CD4-positive, alpha-beta memory T cell (primary cell): ENCODE measurements at regions not wholly inside any gene's neighbourhood (a gene's known extent, or its start where the extent isn't known, plus 50 kb on each side); places are given as distances from the start of the nearest gene placed in this dataset.

ENCODE experiments used
- CTCF ChIA-PET: fragments of 350-600 bp; sonication (Branson Sonifier 250); formaldehyde crosslinking; loops from one replicate; lab custom pipeline; 2021; ENCODE audit warnings: inconsistent platforms; ENCODE audit not compliant: partially characterized antibody; lab: Charles Lee
- POLR2A ChIA-PET: fragments of 350-600 bp; sonication (Branson Sonifier 250); formaldehyde crosslinking; loops from one replicate; lab custom pipeline; 2021; ENCODE audit not compliant: partially characterized antibody; lab: Charles Lee
- DNase-seq, 5 donors: peaks; one replicate each; pipeline versions ENCODE4 v3.0.0 to v3.0.0-alpha.2; 2020 to 2022; ENCODE audit warnings: mixed read lengths in 1 of 5
- H3K27ac ChIP-seq: one replicate; pipeline ENCODE4 v1.7.0; 2013; ENCODE audit warnings: low read depth, low read length
- H3K27me3 ChIP-seq: 2 replicates; pipeline ENCODE4 v1.7.0; 2013; ENCODE audit warnings: mild to moderate bottlenecking, low read length, moderate library complexity; ENCODE audit not compliant: insufficient read depth
- H3K36me3 ChIP-seq: 2 replicates; pipeline ENCODE4 v1.7.0; 2013; ENCODE audit warnings: mild to moderate bottlenecking, low read length, moderate library complexity; ENCODE audit not compliant: insufficient read depth
- H3K4me1 ChIP-seq: 2 replicates; pipeline ENCODE4 v1.7.0; 2013; ENCODE audit warnings: mild to moderate bottlenecking, low read length, moderate library complexity; ENCODE audit not compliant: insufficient read depth
- H3K4me3 ChIP-seq, 2 donors: one replicate each; pipeline ENCODE4 v1.7.0; 2013; ENCODE audit warnings: low read length in 2 of 2, mild to moderate bottlenecking in 1 of 2
- H3K9me3 ChIP-seq, 2 donors: one replicate each; pipeline ENCODE4 v1.7.0; 2013; ENCODE audit warnings: low read length in 2 of 2, control low read depth in 1 of 2; ENCODE audit not compliant: control insufficient read depth in 1 of 2
- H3K27ac Mint-ChIP-seq, 7 donors: one replicate each; pipeline ENCODE4 v1.8.0; 2020 to 2021; ENCODE audit warnings: mixed read lengths in 7 of 7, mild to moderate bottlenecking in 6 of 7, inconsistent platforms in 3 of 7, moderate library complexity in 3 of 7
- H3K27me3 Mint-ChIP-seq, 2 donors: one replicate each; pipeline ENCODE4 v1.8.0; 2020 to 2021; ENCODE audit warnings: mixed read lengths in 2 of 2
- H3K36me3 Mint-ChIP-seq, 2 donors: one replicate each; pipeline ENCODE4 v1.8.0; 2020 to 2021; ENCODE audit warnings: mixed read lengths in 2 of 2, inconsistent platforms in 1 of 2, mild to moderate bottlenecking in 1 of 2
- H3K4me1 Mint-ChIP-seq, 4 donors: one replicate each; pipeline ENCODE4 v1.8.0; 2020 to 2021; ENCODE audit warnings: mixed read lengths in 4 of 4, mild to moderate bottlenecking in 1 of 4
- H3K4me3 Mint-ChIP-seq, 8 donors: one replicate each; pipeline ENCODE4 v1.8.0; 2020 to 2021; ENCODE audit warnings: mixed read lengths in 8 of 8, mild to moderate bottlenecking in 7 of 8, moderate library complexity in 6 of 8, inconsistent platforms in 3 of 8
- H3K9me3 Mint-ChIP-seq, 8 donors: one replicate each; pipeline ENCODE4 v1.8.0; 2020 to 2021; ENCODE audit warnings: mixed read lengths in 8 of 8, mild to moderate bottlenecking in 5 of 8, inconsistent platforms in 3 of 8, moderate library complexity in 1 of 8
- intact Hi-C: fragments of 100-400 bp; cut with micrococcal nuclease; formaldehyde crosslinking; loops from one replicate; pipeline ENCODE4 v1.15.1; 2023

DNA sequence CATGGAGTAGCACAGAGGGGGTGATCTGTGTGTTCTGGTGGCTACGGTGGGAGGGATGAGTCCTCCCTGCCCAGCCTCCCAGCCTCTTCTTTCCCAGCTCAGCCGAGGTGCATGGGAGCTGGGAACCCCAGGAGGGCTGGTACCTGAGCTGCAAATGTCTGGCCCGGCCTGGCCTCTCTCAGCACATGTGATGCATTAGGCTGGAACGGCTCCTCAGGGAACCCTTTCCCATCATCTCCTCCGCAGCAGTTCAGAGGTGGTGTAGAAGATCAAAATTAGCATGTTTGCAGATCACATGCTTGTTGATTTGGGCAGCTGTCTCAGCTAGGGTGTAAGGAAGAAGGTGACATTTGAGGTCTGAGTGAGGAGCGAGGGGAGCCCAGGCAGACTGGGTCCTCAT, 126.6 kb downstream of the EMX2 start:
- Histone ChIP-seq H3K36me3 (no peaks in the 10 kb centered on the region), H3K9me3 (no peaks in the 10 kb centered on the region), H3K27ac (no peak overlapping the region), H3K4me3 (no peak overlapping the region), H3K4me1 (no peaks in the 10 kb centered on the region), H3K27me3 (no peaks in the 10 kb centered on the region)
- peak overlapping the region in 1 of 7 donors; percentile 78 for H3K27ac Mint-ChIP-seq
- DNase-seq: no peak
- H3K9me3 Mint-ChIP-seq: no peaks in the 10 kb centered on the region
- peaks cover 3% of the 10 kb centered on the region in 2 donors for H3K27me3 Mint-ChIP-seq
- H3K36me3 Mint-ChIP-seq: no peaks in the 10 kb centered on the region
- H3K4me1 Mint-ChIP-seq: no peaks in the 10 kb centered on the region
- intact Hi-C loops: no loop called here
- no peak overlapping the region for H3K4me3 Mint-ChIP-seq
- ChIA-PET POLR2A (no interaction called here), CTCF (no interaction called here)

DNA sequence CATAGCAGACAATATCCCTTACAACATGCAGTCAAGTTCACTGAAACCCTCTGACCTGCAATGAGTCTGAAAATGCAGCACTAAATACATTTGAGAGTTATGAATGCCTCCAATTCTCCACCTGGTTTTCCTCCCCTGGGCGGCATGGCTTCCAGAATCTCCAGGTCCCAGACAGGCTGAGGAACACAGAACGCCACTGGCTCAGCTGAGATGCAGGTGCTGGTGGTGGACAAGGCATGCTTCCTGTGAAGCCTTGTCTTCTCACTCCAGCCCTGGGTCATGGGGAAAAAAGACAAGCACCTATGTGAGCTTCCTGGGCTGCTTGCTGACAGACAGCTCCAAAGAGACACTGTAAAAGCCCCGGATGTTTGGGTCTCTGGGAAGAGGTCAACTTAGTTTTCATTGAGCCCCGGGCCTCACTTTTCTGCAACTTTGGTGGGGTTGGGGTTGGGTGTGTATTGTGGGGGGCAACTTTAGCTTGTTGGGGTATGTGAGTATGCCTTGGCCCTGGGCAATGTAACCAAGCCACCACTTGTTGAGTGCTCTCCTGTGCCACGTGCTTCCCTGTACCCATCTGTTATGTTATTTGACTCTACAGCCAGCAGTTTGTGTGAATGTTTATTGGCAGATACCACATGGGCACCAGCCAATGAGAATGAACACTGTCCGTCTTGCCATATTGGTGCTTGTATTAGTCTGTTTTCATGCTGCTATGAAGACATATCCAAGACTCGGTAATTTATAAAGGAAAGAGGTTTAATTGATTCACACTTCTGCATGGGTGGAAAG, 127.8 kb downstream of the EMX2 start:
- Mint-ChIP-seq H3K27me3 (peaks cover 2 to 3% of the 10 kb centered on the region in 2 donors), H3K4me1 (no peaks in the 10 kb centered on the region), H3K27ac (no peak overlapping the region), H3K4me3 (no peak overlapping the region), H3K9me3 (peaks cover 0 to 3% (median 0%) of the 10 kb centered on the region in 8 donors), H3K36me3 (no peaks in the 10 kb centered on the region)
- no peaks in the 10 kb centered on the region for H3K4me1 ChIP-seq
- ChIA-PET CTCF (no interaction called here), POLR2A (no interaction called here)
- H3K9me3 ChIP-seq: no peaks in the 10 kb centered on the region
- no peak overlapping the region for H3K27ac ChIP-seq
- H3K27me3 ChIP-seq: no peaks in the 10 kb centered on the region
- H3K36me3 ChIP-seq: no peaks in the 10 kb centered on the region
- intact Hi-C loops: no loop called here
- no peak overlapping the region for H3K4me3 ChIP-seq
- DNase-seq: no peak

GRCh38 chr10:117673230-117674010, 130.9 kb downstream of the EMX2 start:
- Histone ChIP-seq H3K4me1 (no peaks in the 10 kb centered on the region), H3K4me3 (no peak overlapping the region), H3K27me3 (no peaks in the 10 kb centered on the region), H3K36me3 (no peaks in the 10 kb centered on the region), H3K27ac (no peak overlapping the region), H3K9me3 (no peaks in the 10 kb centered on the region)
- H3K27ac Mint-ChIP-seq: peak overlapping the region in 1 of 7 donors; percentile 31
- CTCF ChIA-PET: no interaction called here
- no peaks in the 10 kb centered on the region for H3K4me1 Mint-ChIP-seq
- no peak for DNase-seq
- peaks cover 0 to 5% (median 0%) of the 10 kb centered on the region in 8 donors for H3K9me3 Mint-ChIP-seq
- intact Hi-C loops: no loop called here
- no peaks in the 10 kb centered on the region for H3K36me3 Mint-ChIP-seq
- H3K4me3 Mint-ChIP-seq: no peak overlapping the region
- no peaks in the 10 kb centered on the region for H3K27me3 Mint-ChIP-seq
- POLR2A ChIA-PET: no interaction called here

- H3K4me1 Mint-ChIP-seq: no peaks in the 10 kb centered on the region
- Histone ChIP-seq H3K27me3 (no peaks in the 10 kb centered on the region), H3K36me3 (no peaks in the 10 kb centered on the region), H3K4me1 (no peaks in the 10 kb centered on the region), H3K9me3 (no peaks in the 10 kb centered on the region), H3K27ac (no peak overlapping the region), H3K4me3 (no peak overlapping the region)
- no peak overlapping the region for H3K27ac Mint-ChIP-seq
- ChIA-PET POLR2A (no interaction called here), CTCF (no interaction called here)
- DNase-seq: no peak
- intact Hi-C loops: no loop called here
- H3K27me3 Mint-ChIP-seq: no peaks in the 10 kb centered on the region
- H3K4me3 Mint-ChIP-seq: no peak overlapping the region
- H3K36me3 Mint-ChIP-seq: no peaks in the 10 kb centered on the region
- H3K9me3 Mint-ChIP-seq: peaks cover 0 to 5% (median 0%) of the 10 kb centered on the region in 8 donors
These were observed 131.7 kb downstream of the EMX2 start for GRCh38 chr10:117674201-117674600.

DNA sequence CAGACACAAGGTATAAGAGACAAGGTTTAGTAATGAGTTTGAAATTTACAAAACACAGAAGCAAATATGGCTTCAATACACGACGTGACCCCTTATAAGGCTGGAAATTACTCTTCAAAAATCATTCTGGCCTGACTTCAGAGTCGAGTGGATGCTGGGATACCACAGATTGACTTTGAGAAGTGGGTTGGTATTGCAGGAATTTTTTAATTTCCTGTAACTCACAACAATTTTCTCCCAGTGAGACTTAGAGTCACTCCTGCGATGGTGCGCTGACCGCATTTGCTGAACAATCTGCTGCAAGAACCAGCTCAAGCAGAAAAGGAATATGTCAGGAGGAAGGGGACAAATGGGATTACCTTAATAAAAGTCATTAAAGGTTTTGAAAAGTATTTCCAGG, 132.1 kb downstream of the EMX2 start:
- H3K36me3 Mint-ChIP-seq: no peaks in the 10 kb centered on the region
- no peak overlapping the region for H3K27ac Mint-ChIP-seq
- Histone ChIP-seq H3K9me3 (no peaks in the 10 kb centered on the region), H3K27ac (no peak overlapping the region), H3K4me1 (no peaks in the 10 kb centered on the region), H3K27me3 (no peaks in the 10 kb centered on the region), H3K36me3 (no peaks in the 10 kb centered on the region), H3K4me3 (no peak overlapping the region)
- no peak for DNase-seq
- ChIA-PET CTCF (no interaction called here), POLR2A (no interaction called here)
- H3K9me3 Mint-ChIP-seq: peaks cover 0 to 5% (median 0%) of the 10 kb centered on the region in 8 donors
- intact Hi-C loops: no loop called here
- H3K4me1 Mint-ChIP-seq: no peaks in the 10 kb centered on the region
- no peaks in the 10 kb centered on the region for H3K27me3 Mint-ChIP-seq
- H3K4me3 Mint-ChIP-seq: no peak overlapping the region

DNA sequence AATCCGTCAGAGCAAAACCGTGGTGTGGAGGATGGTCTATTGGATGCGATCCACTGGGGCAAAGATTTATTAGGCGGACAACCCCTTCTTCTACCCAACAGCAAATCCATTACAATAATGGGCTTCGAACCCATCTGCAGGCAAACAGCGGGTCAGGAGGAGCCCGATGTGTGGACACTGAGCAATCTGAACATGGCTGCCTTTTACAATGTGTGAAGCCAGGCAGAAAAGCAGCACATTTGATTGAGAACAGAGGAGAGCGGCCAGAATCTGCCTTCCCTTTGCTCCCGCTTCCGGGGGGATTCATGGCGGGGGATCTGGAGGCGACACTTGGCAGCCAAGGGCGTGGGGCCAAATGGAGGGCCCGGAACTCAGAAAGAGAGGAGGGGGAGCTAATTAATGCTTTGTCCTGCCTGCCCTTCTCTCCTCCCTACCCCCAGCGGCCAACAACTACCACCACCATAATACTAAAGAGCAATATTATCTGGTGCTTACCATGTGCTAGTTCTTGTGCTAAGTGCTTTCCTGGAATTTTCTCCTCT, 133.0 kb downstream of the EMX2 start:
- Mint-ChIP-seq H3K36me3 (no peaks in the 10 kb centered on the region), H3K4me3 (no peak overlapping the region), H3K4me1 (no peaks in the 10 kb centered on the region), H3K9me3 (peaks cover 0 to 5% (median 0%) of the 10 kb centered on the region in 8 donors), H3K27ac (peak overlapping the region in 1 of 7 donors; percentile 47), H3K27me3 (no peaks in the 10 kb centered on the region)
- POLR2A ChIA-PET: no interaction called here
- H3K27me3 ChIP-seq: no peaks in the 10 kb centered on the region
- no peak for DNase-seq
- H3K4me1 ChIP-seq: no peaks in the 10 kb centered on the region
- no peak overlapping the region for H3K4me3 ChIP-seq
- intact Hi-C loops: no loop called here
- CTCF ChIA-PET: no interaction called here
- no peaks in the 10 kb centered on the region for H3K9me3 ChIP-seq
- no peaks in the 10 kb centered on the region for H3K36me3 ChIP-seq
- no peak overlapping the region for H3K27ac ChIP-seq

GRCh38 chr10:117677239-117677638, 134.7 kb downstream of the EMX2 start:
- Histone ChIP-seq H3K4me1 (no peaks in the 10 kb centered on the region), H3K36me3 (no peaks in the 10 kb centered on the region), H3K27me3 (no peaks in the 10 kb centered on the region), H3K9me3 (no peaks in the 10 kb centered on the region), H3K27ac (no peak overlapping the region), H3K4me3 (no peak overlapping the region)
- CTCF ChIA-PET: no interaction called here
- Mint-ChIP-seq H3K4me1 (no peaks in the 10 kb centered on the region), H3K4me3 (no peak overlapping the region), H3K27ac (no peak overlapping the region), H3K9me3 (peaks cover 0 to 5% (median 0%) of the 10 kb centered on the region in 8 donors), H3K36me3 (no peaks in the 10 kb centered on the region), H3K27me3 (no peaks in the 10 kb centered on the region)
- no peak for DNase-seq
- POLR2A ChIA-PET: no interaction called here
- intact Hi-C loops: no loop called here
